HEK293T (cell line): ENCODE measurements at regions not wholly inside any gene's neighbourhood (a gene's known extent, or its start where the extent isn't known, plus 50 kb on each side); places are given as distances from the start of the nearest gene placed in this dataset.
"Not testable (repeated sequence)": the region's sequence is repeated elsewhere in the genome, so short reads cannot be mapped to it uniquely, and the experiment has no call there.

ENCODE experiments used
- CTCF ChIA-PET: fragments of 350-600 bp; formaldehyde crosslinking; extraction: SDS; loops from one replicate; lab custom pipeline; 2021; ENCODE audit warnings: antibody characterized with exemption, inconsistent platforms; lab: Yijun Ruan, JAX
- POLR2A ChIA-PET: fragments of 350-600 bp; formaldehyde crosslinking; extraction: SDS; loops from one replicate; lab custom pipeline; 2020; ENCODE audit warnings: antibody characterized with exemption, inconsistent platforms; lab: Yijun Ruan, JAX
- DNase-seq: peaks from one replicate; pipeline ENCODE4 v3.0.0; 2012; ENCODE audit warnings: mixed read lengths; ENCODE audit errors: extremely low spot score
- ARNT ChIP-seq: fragments of 450-650 bp; IDR thresholded peaks from 2 replicates; pipeline ENCODE4 v1.6.1; 2017; ENCODE audit warnings: mild to moderate bottlenecking
- BHLHE40 ChIP-seq: fragments of 450-650 bp; IDR thresholded peaks from 2 replicates; pipeline ENCODE4 v1.6.1; 2016; ENCODE audit warnings: mild to moderate bottlenecking, moderate library complexity, borderline replicate concordance
- CTBP1 ChIP-seq: fragments of 450-650 bp; IDR thresholded peaks from 2 replicates; pipeline ENCODE4 v1.6.1; 2016; ENCODE audit warnings: borderline replicate concordance
- ELF4 ChIP-seq: fragments of 450-650 bp; IDR thresholded peaks from 2 replicates; pipeline ENCODE4 v1.6.1; 2017; ENCODE audit warnings: antibody characterized with exemption
- FOXA1 ChIP-seq: fragments of 450-650 bp; IDR thresholded peaks from 2 replicates; pipeline ENCODE4 v1.6.1; 2016; ENCODE audit warnings: mild to moderate bottlenecking
- FOXK2 ChIP-seq: fragments of 450-650 bp; IDR thresholded peaks from 2 replicates; pipeline ENCODE4 v1.6.1; 2016; ENCODE audit warnings: mild to moderate bottlenecking
- FOXM1 ChIP-seq: fragments of 450-650 bp; IDR thresholded peaks from 2 replicates; pipeline ENCODE4 v1.6.1; 2017; ENCODE audit warnings: mild to moderate bottlenecking, borderline replicate concordance
- HDGF ChIP-seq: fragments of 450-650 bp; IDR thresholded peaks from 2 replicates; pipeline ENCODE4 v1.6.1; 2017; ENCODE audit warnings: antibody characterized with exemption, borderline replicate concordance
- L3MBTL2 ChIP-seq: fragments of 450-650 bp; conservative IDR thresholded peaks from 2 replicates; pipeline ENCODE4 v1.6.1; 2016; ENCODE audit warnings: mild to moderate bottlenecking
- LEF1 ChIP-seq: fragments of 450-650 bp; IDR thresholded peaks from 2 replicates; pipeline ENCODE4 v1.6.1; 2017; ENCODE audit warnings: mild to moderate bottlenecking, borderline replicate concordance
- NFRKB ChIP-seq: fragments of 450-650 bp; IDR thresholded peaks from 2 replicates; pipeline ENCODE4 v1.6.1; 2016; ENCODE audit warnings: mild to moderate bottlenecking, moderate library complexity
- PKNOX1 ChIP-seq: fragments of 450-650 bp; IDR thresholded peaks from 2 replicates; pipeline ENCODE4 v1.6.1; 2016
- SP1 ChIP-seq: fragments of 450-650 bp; IDR thresholded peaks from 2 replicates; pipeline ENCODE4 v1.6.1; 2017
- SUZ12 ChIP-seq: fragments of 450-650 bp; IDR thresholded peaks from 2 replicates; pipeline ENCODE4 v1.6.1; 2016; ENCODE audit warnings: mild to moderate bottlenecking
- TARDBP ChIP-seq: fragments of 450-650 bp; IDR thresholded peaks from 2 replicates; pipeline ENCODE4 v1.6.1; 2016
- ZNF384 ChIP-seq: fragments of 450-650 bp; IDR thresholded peaks from 2 replicates; pipeline ENCODE4 v1.6.1; 2016

DNA sequence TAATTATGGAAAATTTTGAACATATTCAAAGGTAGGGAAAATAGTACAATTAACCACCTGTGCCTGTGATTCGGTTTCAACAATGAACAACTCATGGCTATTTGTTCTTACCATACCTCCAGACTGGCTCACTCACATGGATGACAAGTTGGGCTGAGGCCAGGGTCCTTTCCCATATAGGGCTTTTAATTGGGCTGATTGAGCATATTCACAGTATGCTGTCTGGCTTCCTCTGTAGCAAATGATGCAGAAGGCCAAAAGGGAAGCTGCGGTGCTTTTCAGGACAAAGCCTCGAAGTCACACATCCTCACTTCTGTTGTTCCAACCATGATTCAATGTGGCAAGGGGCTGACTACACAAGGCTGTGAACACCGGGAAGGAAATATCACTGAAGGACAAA, 297.5 kb upstream of the SLC16A7 start:
- no peak for DNase-seq
- ChIA-PET POLR2A (no interaction called here), CTCF (no interaction called here)
- TF ChIP-seq FOXM1 (no peak), FOXA1 (no peak), SP1 (no peak), ARNT (no peak), CTBP1 (no peak), SUZ12 (no peak), ELF4 (no peak), LEF1 (no peak), NFRKB (no peak), HDGF (no peak), PKNOX1 (no peak), ZNF384 (no peak), L3MBTL2 (no peak), BHLHE40 (no peak), TARDBP (no peak), FOXK2 (no peak)

DNA sequence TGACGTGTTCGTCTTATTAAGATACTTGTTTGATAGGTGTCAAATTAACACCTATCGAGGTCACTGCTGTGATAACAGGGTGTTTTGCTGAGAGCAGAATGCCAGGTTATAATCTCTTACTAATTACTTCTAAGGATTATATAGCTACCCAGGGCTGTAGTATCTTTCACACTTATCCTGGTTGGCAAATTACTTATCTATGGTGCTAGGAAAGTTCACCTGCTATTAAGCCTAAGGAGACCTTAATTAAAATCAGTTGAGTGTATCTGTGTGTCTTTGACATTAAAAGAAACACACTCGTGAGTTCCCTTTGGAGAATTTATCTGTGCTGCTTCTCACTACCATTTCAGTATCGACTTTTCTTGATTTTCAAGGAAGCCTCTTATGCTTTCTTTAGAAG, 301.6 kb upstream of the SLC16A7 start:
- CTCF ChIA-PET: no interaction called here
- POLR2A ChIA-PET: no interaction called here
- DNase-seq: no peak
- no peak for TF ChIP-seq ARNT
- TF ChIP-seq TARDBP: no peak
- no peak for TF ChIP-seq BHLHE40
- no peak for TF ChIP-seq FOXM1
- TF ChIP-seq FOXK2: no peak
- TF ChIP-seq HDGF: no peak
- no peak for TF ChIP-seq SUZ12
- no peak for TF ChIP-seq NFRKB
- no peak for TF ChIP-seq LEF1
- TF ChIP-seq CTBP1: no peak
- TF ChIP-seq SP1: no peak
- TF ChIP-seq PKNOX1: no peak
- TF ChIP-seq ELF4: no peak
- no peak for TF ChIP-seq FOXA1
- TF ChIP-seq ZNF384: no peak
- TF ChIP-seq L3MBTL2: no peak

DNA sequence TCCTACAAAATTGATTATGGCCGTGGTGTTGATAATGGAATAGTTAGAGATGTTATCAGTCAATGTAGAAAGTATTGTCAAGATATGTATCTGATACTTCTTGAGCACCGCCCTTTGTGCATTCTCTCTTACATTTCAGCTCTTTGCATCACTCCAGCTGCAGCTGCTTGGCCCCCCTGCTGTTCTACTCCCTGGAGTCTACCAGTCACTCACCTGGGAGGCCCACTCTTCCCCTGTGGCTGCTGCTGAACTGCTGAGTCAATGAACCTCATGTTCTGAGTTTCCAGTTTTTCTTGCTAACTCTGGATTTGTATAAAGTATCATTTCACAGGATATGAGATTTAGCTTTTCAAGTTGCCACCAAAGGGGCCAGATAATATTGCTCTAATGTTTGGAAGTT, 312.8 kb upstream of the SLC16A7 start:
- DNase-seq: no peak
- CTCF ChIA-PET: no interaction called here
- TF ChIP-seq PKNOX1 (no peak), ARNT (no peak), SP1 (no peak), FOXM1 (no peak), FOXA1 (no peak), ELF4 (no peak), ZNF384 (no peak), HDGF (no peak), L3MBTL2 (no peak), BHLHE40 (no peak), NFRKB (no peak), FOXK2 (no peak), SUZ12 (no peak), LEF1 (no peak), CTBP1 (no peak), TARDBP (no peak)
- POLR2A ChIA-PET: no interaction called here

DNA sequence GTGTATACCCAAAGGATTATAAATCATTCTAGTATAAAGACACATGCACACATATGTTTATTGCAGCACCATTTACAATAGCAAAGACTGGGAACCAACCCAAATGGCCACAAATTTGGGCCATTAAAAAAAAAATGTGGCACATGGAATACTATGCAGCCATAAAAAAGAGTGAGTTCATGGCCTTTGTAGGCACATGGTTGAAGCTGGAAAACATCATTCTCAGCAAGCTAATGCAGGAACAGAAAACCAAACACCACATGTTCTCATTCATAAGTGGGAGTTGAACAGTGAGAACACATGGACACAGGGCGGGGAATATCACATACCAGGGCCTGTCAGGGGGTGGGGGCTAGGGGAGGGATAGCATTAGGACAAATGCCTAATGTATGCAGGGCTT, 322.3 kb upstream of the SLC16A7 start:
- CTCF ChIA-PET, DNase-seq, POLR2A ChIA-PET: not testable (repeated sequence)

GRCh38 chr12:59268295-59268809, 327.5 kb upstream of the SLC16A7 start:
- TF ChIP-seq NFRKB (no peak), ARNT (no peak), SUZ12 (no peak), TARDBP (no peak), CTBP1 (no peak)
- ChIA-PET POLR2A (no interaction called here), CTCF (no interaction called here)
- no peak for DNase-seq

DNA sequence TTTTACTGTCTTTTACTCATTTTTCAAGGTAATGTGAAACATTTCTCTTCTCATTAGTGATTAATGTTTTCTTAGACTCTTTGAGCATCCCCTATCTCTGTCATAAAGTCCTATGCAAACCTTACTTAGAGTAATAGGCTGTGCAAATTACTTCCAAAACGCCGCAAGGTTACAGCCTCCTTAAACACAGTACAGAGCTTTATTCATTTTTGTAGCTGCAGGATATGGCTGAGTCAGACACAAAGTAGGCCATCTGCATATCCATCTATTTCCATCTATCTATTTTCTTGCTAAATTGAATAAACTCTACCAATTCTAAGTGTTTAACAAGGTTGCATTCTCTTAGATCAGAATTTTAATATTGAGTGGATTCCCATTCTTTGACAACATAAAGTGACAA, 335.6 kb upstream of the SLC16A7 start:
- ChIA-PET CTCF (no interaction called here), POLR2A (no interaction called here)
- TF ChIP-seq FOXK2: no peak
- DNase-seq: no peak

GRCh38 chr12:59252731-59253130, 332.4 kb upstream of the LRIG3 start:
- POLR2A ChIA-PET: no interaction called here
- no peak for TF ChIP-seq BHLHE40
- TF ChIP-seq ZNF384: no peak
- TF ChIP-seq ELF4: no peak
- no peak for DNase-seq
- CTCF ChIA-PET: no interaction called here
